ENCODE measurements at regions not wholly inside any gene's neighbourhood (a gene's known extent, or its start where the extent isn't known, plus 50 kb on each side); places are given as distances from the start of the nearest gene placed in this dataset.

DNA sequence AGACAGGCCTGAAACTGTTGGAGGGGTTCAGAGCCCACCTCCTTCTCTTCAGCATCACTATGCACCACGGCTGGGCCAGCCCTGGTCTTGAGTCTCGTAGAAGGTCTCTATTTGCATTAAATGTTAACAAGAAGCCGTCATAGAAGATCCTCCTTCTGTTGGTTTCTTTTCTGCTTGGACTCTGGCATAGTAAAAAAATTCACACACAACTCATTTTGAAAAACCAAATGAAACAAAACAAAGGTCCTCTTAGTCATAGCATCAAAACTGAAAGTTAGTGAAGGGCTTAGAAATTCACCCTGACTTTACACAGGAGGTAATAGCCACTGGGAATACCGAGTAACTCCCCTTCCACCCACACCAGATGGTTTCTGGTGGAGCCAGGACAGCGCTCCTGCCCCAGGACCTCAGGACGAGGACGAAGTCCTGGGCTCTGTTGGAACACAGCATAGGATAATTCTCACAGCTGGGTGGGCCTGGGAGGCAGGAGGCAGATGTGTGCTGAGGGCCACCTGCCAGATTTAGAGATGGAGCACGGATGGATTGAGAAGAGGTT is 248.4 kb upstream of the KLF6 start:
- Histone ChIP-seq H3K4me3 (no peak overlapping the region), H3K27ac (no peak overlapping the region)
- DNase-seq (ENCODE audit: low spot score): no peak
- no peak for TF ChIP-seq CTCF (IDR thresholded peaks at IDR 0.05)

GRCh38 chr10:4029866-4030265 is 244.9 kb upstream of the KLF6 start:
- Histone ChIP-seq H3K27ac (no peak overlapping the region), H3K4me3 (no peak overlapping the region)
- no peak for TF ChIP-seq CTCF (IDR thresholded peaks at IDR 0.05)
- no peak for DNase-seq (ENCODE audit: low spot score)

GRCh38 chr10:4028854-4029583 is 244.0 kb upstream of the KLF6 start:
- Histone ChIP-seq H3K4me3 (no peak overlapping the region), H3K27ac (no peak overlapping the region)
- no peak for TF ChIP-seq CTCF (IDR thresholded peaks at IDR 0.05)
- no peak for DNase-seq (ENCODE audit: low spot score)

DNA sequence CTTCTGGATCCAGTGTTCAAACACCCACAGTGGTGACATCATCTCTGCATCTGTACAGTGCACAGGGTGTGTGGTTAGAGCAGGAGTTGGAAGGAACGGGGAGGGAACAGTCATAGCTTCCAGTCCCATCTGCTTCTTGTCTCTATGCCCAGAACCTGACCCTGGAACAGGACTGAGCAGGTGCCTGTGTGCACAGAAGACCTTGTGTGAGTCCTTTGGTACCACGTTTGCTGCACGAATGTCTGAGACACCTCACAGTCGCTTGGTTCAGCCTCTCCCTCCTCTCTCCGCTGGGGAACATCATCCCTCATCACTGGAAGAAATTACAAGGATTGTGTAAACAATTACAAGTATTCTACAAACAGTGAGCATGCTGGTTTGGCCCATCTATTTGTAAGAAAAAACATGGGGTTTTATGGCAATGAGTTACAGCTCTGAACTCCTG is 243.0 kb upstream of the KLF6 start:
- Histone ChIP-seq H3K4me3 (no peak overlapping the region), H3K27ac (no peak overlapping the region)
- no peak for TF ChIP-seq CTCF (IDR thresholded peaks at IDR 0.05)
- no peak for DNase-seq (ENCODE audit: low spot score)

- no peak for TF ChIP-seq CTCF (IDR thresholded peaks at IDR 0.05)
- DNase-seq (ENCODE audit: low spot score): no peak
- Histone ChIP-seq H3K27ac (no peak overlapping the region), H3K4me3 (no peak overlapping the region)
Measured at GRCh38 chr10:4025339-4025738, 240.3 kb upstream of the KLF6 start.

DNA sequence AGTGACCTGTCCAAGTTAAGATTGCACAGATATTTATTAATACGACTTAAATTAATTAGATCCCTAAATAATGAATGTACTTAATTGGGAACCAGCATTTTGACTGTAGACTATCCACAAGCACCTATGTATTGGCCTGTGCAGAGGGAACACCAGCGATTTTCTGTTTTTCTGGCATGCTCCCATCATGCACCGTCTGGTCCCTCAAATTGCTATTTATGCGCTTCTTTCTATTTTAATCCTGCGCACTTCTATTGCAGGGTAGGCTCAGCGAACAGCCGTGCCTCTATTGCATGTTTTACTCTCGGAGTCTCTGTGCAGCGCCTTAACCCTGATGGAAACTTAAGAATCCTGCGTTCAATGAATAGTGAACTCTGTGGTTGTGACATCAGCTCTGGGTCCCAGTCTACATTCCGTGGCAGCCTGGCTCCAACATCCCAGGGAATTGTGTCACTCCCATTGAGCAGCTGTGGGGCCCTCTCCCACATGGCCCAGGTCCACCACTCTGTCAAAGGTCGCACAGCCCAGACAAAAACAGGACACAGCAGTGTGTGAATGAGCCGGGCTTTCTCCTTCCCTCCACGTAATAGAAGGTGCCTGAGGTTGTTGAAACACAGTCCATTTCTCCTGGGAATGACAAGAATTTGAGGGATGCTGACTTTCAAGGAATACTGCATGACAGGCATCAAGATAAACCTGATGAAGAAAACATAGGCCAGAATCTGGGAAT is 239.7 kb upstream of the KLF6 start:
- H3K27ac ChIP-seq: no peak overlapping the region
- H3K4me3 ChIP-seq: no peak overlapping the region
- TF ChIP-seq CTCF (IDR thresholded peaks at IDR 0.05): no peak
- DNase-seq (ENCODE audit: low spot score): no peak
